Natural killer cell treated with Interleukin-12 subunit alpha and Interleukin-12 subunit beta and Interleukin-15 and Interleukin-18, amount 100 ng/mL, for 72 hours (primary cell): ENCODE measurements at regions not wholly inside any gene's neighbourhood (a gene's known extent, or its start where the extent isn't known, plus 50 kb on each side); places are given as distances from the start of the nearest gene placed in this dataset.

Source experiments
- ATAC-seq, 2 donors: fragments of 150-1000 bp; cut with Tn5 transposase in 1 of 2; sonication (Bioruptor Pico), chemical (Tn5 transposase) in 1 of 2; 2 replicates each; pipeline ENCODE4 v1.10.0; 2021
- DNase-seq: peaks from one replicate; pipeline ENCODE4 v3.0.0; 2022; ENCODE audit warnings: low spot score
- H3K27ac Mint-ChIP-seq, 2 donors: 1 replicate in 1 of 2; 2 replicates in 1 of 2; pipeline ENCODE4 v1.8.0; 2022; ENCODE audit warnings: mixed read lengths in 2 of 2, mild to moderate bottlenecking in 1 of 2, moderate library complexity in 1 of 2
- H3K27me3 Mint-ChIP-seq, 2 donors: 1 replicate in 1 of 2; 2 replicates in 1 of 2; pipeline ENCODE4 v1.8.0; 2022; ENCODE audit warnings: mixed read lengths in 2 of 2
- H3K36me3 Mint-ChIP-seq: one replicate; pipeline ENCODE4 v1.8.0; 2022; ENCODE audit warnings: mixed read lengths
- H3K4me1 Mint-ChIP-seq, 2 donors: 1 replicate in 1 of 2; 2 replicates in 1 of 2; pipeline ENCODE4 v1.8.0; 2022; ENCODE audit warnings: low read depth in 2 of 2, mixed read lengths in 2 of 2, mild to moderate bottlenecking in 1 of 2
- H3K4me3 Mint-ChIP-seq: one replicate; pipeline ENCODE4 v1.8.0; 2022; ENCODE audit warnings: mixed read lengths
- H3K9me3 Mint-ChIP-seq: 2 replicates; pipeline ENCODE4 v1.8.0; 2022; ENCODE audit warnings: mixed read lengths

GRCh38 chr7:21361413-21362125 is 66.3 kb upstream of the SP4 start:
- Mint-ChIP-seq H3K27ac (peak overlapping the region; percentile 53 to 91), H3K36me3 (peaks cover 15% of the 10 kb centered on the region), H3K27me3 (no peaks in the 10 kb centered on the region), H3K9me3 (peaks cover 5% of the 10 kb centered on the region), H3K4me1 (peaks cover 63 to 75% of the 10 kb centered on the region in 2 donors), H3K4me3 (peak overlapping the region; percentile 43)
- ATAC-seq (peak in 1 of 2 donors; percentile 34), DNase-seq (no peak)

GRCh38 chr7:21364801-21365271 is 63.0 kb upstream of the SP4 start:
- Mint-ChIP-seq H3K27ac (peak overlapping the region; percentile 86 to 88), H3K27me3 (no peaks in the 10 kb centered on the region), H3K4me1 (peaks cover 49 to 59% of the 10 kb centered on the region in 2 donors), H3K9me3 (peaks cover 5% of the 10 kb centered on the region), H3K36me3 (peaks cover 5% of the 10 kb centered on the region), H3K4me3 (peak overlapping the region; percentile 75)
- DNase-seq (no peak), ATAC-seq (peak; percentile 81 to 88)

GRCh38 chr7:21365866-21366624 is 61.8 kb upstream of the SP4 start:
- no peaks in the 10 kb centered on the region for H3K27me3 Mint-ChIP-seq
- peaks cover 5% of the 10 kb centered on the region for H3K9me3 Mint-ChIP-seq
- H3K4me1 Mint-ChIP-seq: peaks cover 47 to 54% of the 10 kb centered on the region in 2 donors
- H3K27ac Mint-ChIP-seq: peak overlapping the region; percentile 86 to 88
- peak overlapping the region; percentile 75 for H3K4me3 Mint-ChIP-seq
- no peak for DNase-seq
- no peak for ATAC-seq
- H3K36me3 Mint-ChIP-seq: peaks cover 4% of the 10 kb centered on the region

- no peaks in the 10 kb centered on the region for H3K9me3 Mint-ChIP-seq
- H3K27ac Mint-ChIP-seq: peak overlapping the region; percentile 86 to 88
- H3K4me1 Mint-ChIP-seq: peaks cover 37 to 44% of the 10 kb centered on the region in 2 donors
- no peak overlapping the region for H3K4me3 Mint-ChIP-seq
- H3K36me3 Mint-ChIP-seq: no peaks in the 10 kb centered on the region
- H3K27me3 Mint-ChIP-seq: no peaks in the 10 kb centered on the region
- ATAC-seq: no peak
- no peak for DNase-seq
Measured at GRCh38 chr7:21367081-21367480, 60.8 kb upstream of the SP4 start.

GRCh38 chr7:21367537-21367936 is 60.3 kb upstream of the SP4 start:
- Mint-ChIP-seq H3K4me3 (no peak overlapping the region), H3K27ac (peak overlapping the region; percentile 86 to 88), H3K9me3 (no peaks in the 10 kb centered on the region), H3K27me3 (no peaks in the 10 kb centered on the region), H3K4me1 (peaks cover 34 to 40% of the 10 kb centered on the region in 2 donors), H3K36me3 (no peaks in the 10 kb centered on the region)
- DNase-seq: no peak
- ATAC-seq: no peak

- H3K27ac Mint-ChIP-seq: no peak overlapping the region
- no peak overlapping the region for H3K4me3 Mint-ChIP-seq
- no peaks in the 10 kb centered on the region for H3K9me3 Mint-ChIP-seq
- DNase-seq: no peak
- ATAC-seq: no peak
- H3K4me1 Mint-ChIP-seq: peaks cover 37 to 40% of the 10 kb centered on the region in 2 donors
- H3K36me3 Mint-ChIP-seq: no peaks in the 10 kb centered on the region
- H3K27me3 Mint-ChIP-seq: no peaks in the 10 kb centered on the region
Measured at GRCh38 chr7:21368317-21368716, 59.6 kb upstream of the SP4 start.

GRCh38 chr7:21370283-21370982 is 57.5 kb upstream of the SP4 start:
- Mint-ChIP-seq H3K27me3 (no peaks in the 10 kb centered on the region), H3K4me3 (no peak overlapping the region), H3K36me3 (no peaks in the 10 kb centered on the region), H3K4me1 (peaks cover 24 to 25% of the 10 kb centered on the region in 2 donors), H3K27ac (no peak overlapping the region), H3K9me3 (no peaks in the 10 kb centered on the region)
- DNase-seq: no peak
- no peak for ATAC-seq

- no peak overlapping the region for H3K27ac Mint-ChIP-seq
- H3K4me1 Mint-ChIP-seq: peaks cover 15 to 16% of the 10 kb centered on the region in 2 donors
- no peak overlapping the region for H3K4me3 Mint-ChIP-seq
- no peaks in the 10 kb centered on the region for H3K27me3 Mint-ChIP-seq
- DNase-seq (no peak), ATAC-seq (no peak)
- no peaks in the 10 kb centered on the region for H3K36me3 Mint-ChIP-seq
- H3K9me3 Mint-ChIP-seq: no peaks in the 10 kb centered on the region
Measured at GRCh38 chr7:21371360-21371759, 56.5 kb upstream of the SP4 start.

- Mint-ChIP-seq H3K4me1 (peaks cover 5 to 14% of the 10 kb centered on the region in 2 donors), H3K4me3 (no peak overlapping the region), H3K27me3 (no peaks in the 10 kb centered on the region), H3K27ac (no peak overlapping the region), H3K9me3 (peaks cover under 1% of the 10 kb centered on the region), H3K36me3 (peaks cover 17% of the 10 kb centered on the region)
- DNase-seq (no peak), ATAC-seq (no peak)
Measured at GRCh38 chr7:21373031-21373430, 54.9 kb upstream of the SP4 start.

- DNase-seq (no peak), ATAC-seq (no peak)
- no peak overlapping the region for H3K4me3 Mint-ChIP-seq
- H3K4me1 Mint-ChIP-seq: peaks cover 5 to 17% of the 10 kb centered on the region in 2 donors
- no peak overlapping the region for H3K27ac Mint-ChIP-seq
- H3K9me3 Mint-ChIP-seq: peaks cover 2% of the 10 kb centered on the region
- H3K36me3 Mint-ChIP-seq: peaks cover 21% of the 10 kb centered on the region
- no peaks in the 10 kb centered on the region for H3K27me3 Mint-ChIP-seq
Measured at GRCh38 chr7:21374134-21374533, 53.7 kb upstream of the SP4 start.

GRCh38 chr7:21377545-21377944 is 50.3 kb upstream of the SP4 start:
- Mint-ChIP-seq H3K36me3 (peaks cover 26% of the 10 kb centered on the region), H3K4me1 (peaks cover 11 to 21% of the 10 kb centered on the region in 2 donors), H3K4me3 (no peak overlapping the region), H3K27me3 (no peaks in the 10 kb centered on the region), H3K9me3 (peaks cover 2% of the 10 kb centered on the region), H3K27ac (peak overlapping the region in 1 of 2 donors; percentile 31)
- DNase-seq (no peak), ATAC-seq (no peak)
